Stimulated activated CD4-positive, alpha-beta T cell treated with anti-CD3 and anti-CD28 coated beads, Interleukin-12 subunit alpha, Interleukin-12 subunit beta, amount 100 ng/mL, for 24 hours (primary cell): ENCODE measurements at regions not wholly inside any gene's neighbourhood (a gene's known extent, or its start where the extent isn't known, plus 50 kb on each side); places are given as distances from the start of the nearest gene placed in this dataset.
"Not testable (repeated sequence)": the region's sequence is repeated elsewhere in the genome, so short reads cannot be mapped to it uniquely, and the experiment has no call there.

ENCODE experiments used
- DNase-seq, 2 experiments: peaks; one replicate each; pipeline ENCODE4 v3.0.0-alpha.2; 2020; ENCODE audit warnings: low read depth in 2 of 2

DNA sequence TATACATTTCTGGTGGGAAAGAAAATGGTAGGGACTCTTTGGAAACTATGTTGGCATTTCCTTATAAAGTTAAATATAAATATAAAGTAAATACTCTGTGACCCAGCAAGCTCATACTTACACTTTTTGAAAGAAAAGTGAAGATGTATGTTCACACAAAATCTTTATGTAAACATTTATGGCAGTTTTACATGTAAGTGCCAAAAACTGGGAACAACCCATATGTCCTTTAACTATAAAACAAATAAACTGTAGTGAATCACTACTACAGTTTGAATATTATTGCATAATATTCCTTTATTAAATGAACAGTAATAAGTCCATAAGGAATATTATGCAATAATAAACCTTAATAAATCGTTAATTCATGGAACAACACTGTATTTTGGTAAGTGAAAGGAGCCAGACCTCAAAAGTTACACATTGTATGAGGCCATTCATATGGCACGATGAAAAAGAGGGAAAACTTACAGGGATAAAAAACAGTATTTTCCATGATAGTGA is 1660.3 kb upstream of the LRRTM3 start:
- no peak for DNase-seq

DNA sequence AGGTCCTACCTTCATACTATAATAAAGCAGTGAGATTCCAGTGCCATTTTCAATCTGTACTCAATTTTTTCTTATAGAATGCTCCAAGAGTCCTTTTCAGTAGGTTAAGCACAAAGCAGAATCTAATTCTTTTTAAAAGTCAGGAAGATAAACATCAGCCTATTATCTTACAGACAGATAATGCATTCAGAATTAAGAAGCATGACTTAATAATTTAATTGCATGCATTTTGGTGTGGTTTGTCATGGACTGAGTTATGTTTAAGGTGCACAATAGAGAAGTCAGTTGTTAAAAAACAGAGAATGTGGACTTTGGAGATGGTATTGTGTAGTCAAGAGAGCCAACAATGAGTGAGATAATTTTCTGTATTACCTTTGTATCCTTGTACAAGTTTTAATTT is 1656.3 kb upstream of the LRRTM3 start:
- not testable (repeated sequence) for DNase-seq

DNA sequence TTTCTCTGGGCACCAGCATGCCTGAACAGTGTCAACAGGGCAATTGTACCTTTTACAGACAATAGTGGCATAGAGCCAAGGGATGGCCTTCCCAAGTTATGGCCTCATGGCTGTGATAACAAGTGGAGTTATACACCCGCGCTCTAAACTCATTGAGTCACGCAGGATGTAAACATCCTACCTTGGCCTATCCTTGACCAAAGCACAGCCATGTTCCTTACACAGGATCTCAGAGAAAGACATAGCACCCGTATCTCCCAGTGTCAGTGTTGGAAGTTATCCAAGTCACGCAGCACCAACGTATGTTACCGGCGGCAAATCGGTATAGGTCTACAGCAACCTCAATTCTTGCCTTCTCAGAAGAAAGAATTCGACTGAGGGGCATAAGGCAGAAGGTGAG is 1654.9 kb upstream of the LRRTM3 start:
- DNase-seq: no peak

GRCh38 chr10:65273115-65273514 is 1652.7 kb upstream of the LRRTM3 start:
- DNase-seq: no peak

- DNase-seq: no peak
These were observed 1650.5 kb upstream of the LRRTM3 start for GRCh38 chr10:65275296-65275695.

DNA sequence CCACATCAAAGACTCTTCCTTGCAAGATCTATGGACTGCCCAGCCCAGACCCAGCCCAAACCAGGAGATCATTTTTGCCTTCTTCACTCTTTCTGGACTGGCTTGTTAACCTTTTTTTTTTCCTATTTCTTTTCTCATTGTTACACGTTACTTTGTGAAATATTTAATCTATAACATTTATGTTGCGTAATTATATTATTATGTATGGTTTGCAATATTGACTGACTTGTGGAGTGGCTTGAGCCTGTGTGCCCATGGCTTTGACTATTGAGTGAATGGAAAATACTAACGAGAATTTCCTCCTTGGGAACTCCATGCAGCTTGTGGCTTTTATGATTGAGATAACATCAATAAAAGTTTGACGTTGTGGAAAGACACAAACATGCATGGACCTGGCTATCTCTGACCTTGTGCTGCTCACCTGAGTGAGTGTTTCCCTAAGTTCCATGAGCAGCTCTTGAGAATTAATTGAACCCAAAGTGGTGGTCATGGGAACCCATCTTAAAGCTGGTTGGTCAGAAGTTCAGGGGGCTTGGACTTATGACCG is 1641.3 kb upstream of the LRRTM3 start:
- no peak for DNase-seq

DNA sequence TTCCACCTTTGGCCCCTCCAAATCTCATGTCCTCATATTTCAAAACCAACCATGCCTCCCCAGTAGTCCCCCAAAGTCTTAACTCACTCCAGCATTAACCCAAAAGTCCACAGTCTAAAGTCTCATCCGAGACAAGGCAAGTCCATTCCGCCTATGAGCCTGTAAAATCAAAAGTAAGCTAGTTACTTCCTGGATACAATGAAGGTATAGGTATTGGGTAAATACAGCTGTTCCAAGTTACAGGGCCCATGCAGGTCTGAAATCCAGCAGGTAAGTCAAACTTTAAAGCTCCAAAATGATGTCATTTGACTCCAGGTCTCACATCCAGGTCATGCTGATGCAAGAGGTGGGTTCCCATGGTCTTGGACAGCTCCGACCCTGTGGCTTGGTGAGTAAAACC is 1640.1 kb upstream of the LRRTM3 start:
- DNase-seq: not testable (repeated sequence)

DNA sequence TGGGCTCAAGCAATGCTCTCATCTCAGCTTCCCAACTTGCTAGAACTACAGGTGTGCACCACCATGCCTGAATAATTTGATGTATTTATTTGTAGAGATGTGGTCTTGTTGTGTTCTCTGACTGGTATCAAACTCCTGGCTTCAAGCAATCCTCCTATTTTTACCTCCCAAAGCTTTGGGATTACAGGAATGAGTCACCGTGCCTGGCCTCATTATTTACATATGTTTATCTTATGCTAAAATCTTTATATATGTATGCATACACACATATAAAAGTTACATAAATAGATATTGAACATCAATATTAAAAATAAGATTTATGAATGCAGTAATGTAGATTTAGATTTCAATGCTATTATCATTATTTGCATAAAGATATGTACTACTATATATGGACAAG is 1634.5 kb upstream of the LRRTM3 start:
- no peak for DNase-seq

- DNase-seq: no peak
These were observed 1633.3 kb upstream of the LRRTM3 start for GRCh38 chr10:65292551-65292950.

GRCh38 chr10:65294329-65294728 is 1631.5 kb upstream of the LRRTM3 start:
- no peak for DNase-seq

- no peak for DNase-seq
These were observed 1624.7 kb upstream of the LRRTM3 start for GRCh38 chr10:65301181-65301580.

GRCh38 chr10:65306201-65306600 is 1619.6 kb upstream of the LRRTM3 start:
- DNase-seq: no peak

DNA sequence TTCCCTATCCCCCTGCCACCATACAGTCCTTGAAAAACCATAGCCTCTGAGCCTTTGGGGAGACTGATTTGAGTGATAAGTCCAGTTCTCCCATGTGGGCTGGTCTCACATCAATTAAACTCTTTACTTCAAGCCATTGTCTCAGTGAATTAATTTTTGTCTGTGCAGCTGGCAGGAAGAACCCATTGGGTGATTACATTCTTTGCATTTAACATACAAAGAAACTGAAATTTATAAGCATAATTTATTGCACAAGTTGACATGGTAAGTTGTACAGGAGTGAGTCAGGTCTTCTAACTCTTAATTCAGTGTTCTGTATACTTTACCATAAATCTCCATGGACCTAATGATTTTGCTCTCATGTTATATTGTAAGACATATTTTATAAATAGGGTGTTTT is 1613.0 kb upstream of the LRRTM3 start:
- no peak for DNase-seq

- DNase-seq: no peak
These were observed 1612.4 kb upstream of the LRRTM3 start for GRCh38 chr10:65313406-65313805.

DNA sequence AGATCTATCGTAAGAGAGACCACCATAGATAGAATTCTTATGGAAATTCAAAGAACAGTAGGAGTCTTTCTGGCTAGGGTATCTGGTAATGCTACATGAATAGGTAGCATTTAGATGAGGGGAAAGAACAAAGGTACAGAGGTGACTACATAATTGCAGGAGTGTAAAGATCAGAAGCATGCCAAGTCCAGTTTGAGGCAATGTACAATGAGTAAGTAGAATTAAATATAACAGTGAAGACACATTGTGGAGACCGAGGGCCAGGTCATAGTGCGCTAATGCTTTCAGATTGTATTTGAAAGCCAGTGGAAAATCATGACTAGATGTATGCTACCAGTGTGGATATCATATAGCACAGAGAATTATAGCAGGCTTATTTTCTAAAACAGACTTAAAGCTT is 1611.6 kb upstream of the LRRTM3 start:
- no peak for DNase-seq

DNA sequence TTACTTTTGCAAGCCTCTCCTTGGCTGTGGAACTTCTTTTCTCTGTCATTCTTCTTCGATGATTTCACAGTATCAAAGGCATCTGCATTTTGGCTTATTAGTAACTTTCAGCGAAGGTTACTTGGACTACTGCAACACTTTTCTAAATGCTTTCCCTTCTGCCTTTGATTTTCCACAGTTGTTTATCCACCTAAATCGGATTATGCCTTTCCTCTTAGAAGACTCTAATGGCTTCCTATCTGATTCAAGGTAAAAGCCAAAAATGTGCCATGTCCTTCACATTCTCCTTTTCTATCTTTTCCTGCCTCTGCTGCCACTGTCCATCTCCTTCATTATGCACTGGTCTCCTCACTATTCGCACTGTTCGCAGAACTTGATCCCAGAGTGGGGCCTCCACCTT is 1606.3 kb upstream of the LRRTM3 start:
- DNase-seq: no peak

DNA sequence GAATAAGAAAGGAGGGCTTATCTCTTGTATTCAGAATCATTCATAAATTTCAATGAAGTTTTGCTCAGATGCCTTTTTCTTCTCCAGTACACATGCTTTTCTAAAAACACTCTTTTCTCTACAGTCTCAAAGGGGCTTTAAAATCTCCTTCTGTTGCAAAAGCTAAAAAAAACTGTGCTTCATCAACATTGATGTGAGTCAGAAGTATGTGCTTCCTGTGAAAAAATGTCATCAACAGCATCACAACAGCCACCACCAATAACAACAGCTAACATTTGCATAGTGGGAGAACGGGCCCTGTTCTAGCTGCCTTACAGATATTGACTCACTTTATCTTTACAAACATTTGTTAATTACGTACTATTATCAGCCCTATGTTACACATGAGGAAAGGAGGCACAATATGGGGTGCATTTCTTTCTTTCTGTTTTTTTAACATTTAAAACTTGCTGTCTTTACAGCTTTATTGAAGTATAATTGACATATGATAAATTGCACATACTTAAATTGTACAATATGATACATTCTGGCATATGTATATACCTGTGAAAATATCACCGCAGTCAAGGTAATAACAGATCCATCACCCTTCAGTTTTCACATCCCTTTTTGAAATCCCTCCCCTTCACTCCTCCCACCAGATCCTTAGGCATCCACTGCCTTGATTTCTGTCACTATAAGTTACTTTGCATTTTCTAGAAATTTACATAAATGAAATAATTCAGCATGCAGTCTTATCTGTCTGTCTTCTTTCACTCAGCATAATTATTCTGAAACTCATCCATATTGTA is 1605.4 kb upstream of the LRRTM3 start:
- DNase-seq: no peak

- no peak for DNase-seq
These were observed 1602.0 kb upstream of the LRRTM3 start for GRCh38 chr10:65323802-65324201.

DNA sequence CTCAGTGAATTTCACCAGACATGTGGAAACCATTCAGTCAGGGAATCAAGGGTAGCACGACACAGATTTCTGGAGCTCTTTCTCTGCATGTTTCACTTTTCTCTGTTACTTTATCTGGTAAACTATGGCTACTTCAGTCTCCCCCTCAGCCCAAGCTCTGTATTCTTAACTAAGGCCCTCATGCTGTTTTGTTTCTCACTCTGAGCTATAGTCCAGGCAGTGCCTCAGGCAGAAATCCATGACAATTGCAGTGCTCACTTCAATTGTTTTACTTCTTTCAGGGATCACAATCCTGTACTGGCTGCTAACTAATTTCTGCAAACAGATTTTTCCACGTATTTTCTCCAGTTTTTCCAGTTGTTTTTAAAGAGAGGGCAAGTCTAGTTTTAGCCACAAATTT is 1599.9 kb upstream of the LRRTM3 start:
- no peak for DNase-seq

DNA sequence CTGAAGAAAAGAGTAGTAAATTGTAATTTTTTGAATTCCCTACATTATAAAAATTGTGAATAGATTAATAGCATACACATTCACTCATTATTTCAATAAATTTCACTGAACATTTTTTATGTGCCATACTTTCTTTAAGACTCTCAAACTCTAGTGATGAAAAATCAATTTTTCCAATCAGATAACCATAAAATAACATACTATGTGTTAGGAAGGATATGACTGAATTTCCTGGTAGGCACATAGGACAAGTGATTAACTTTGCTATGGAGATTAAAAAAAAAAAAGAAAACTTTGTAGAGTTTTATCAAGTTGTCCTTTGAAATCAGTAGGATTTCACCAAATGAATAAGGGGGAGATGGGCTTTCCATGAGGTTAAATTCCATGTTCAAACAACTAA is 1597.3 kb upstream of the LRRTM3 start:
- DNase-seq: no peak

GRCh38 chr10:65335311-65335710 is 1590.5 kb upstream of the LRRTM3 start:
- DNase-seq: no peak

DNA sequence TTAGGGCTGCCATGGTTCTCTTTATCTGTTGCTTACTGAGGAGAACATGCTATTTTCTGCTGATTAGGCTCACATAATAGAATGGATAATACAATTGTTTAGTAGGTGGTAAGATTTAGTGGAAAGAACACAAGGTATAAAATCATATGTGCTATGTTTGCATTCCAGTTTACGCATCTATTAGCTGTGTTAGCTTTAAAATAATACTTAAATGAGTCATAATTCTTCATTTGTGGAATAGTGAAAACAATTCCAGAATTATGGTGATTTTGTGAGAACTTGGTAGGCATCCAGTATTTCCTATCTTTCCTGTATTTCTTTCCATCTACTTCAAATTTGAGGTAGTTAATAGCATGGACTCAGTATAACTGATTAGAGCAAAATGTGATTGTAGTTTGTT is 1585.5 kb upstream of the LRRTM3 start:
- DNase-seq: no peak

- no peak for DNase-seq
These were observed 1584.4 kb upstream of the LRRTM3 start for GRCh38 chr10:65341323-65341925.
